SHP77 (cell line): ENCODE measurements at regions not wholly inside any gene's neighbourhood (a gene's known extent, or its start where the extent isn't known, plus 50 kb on each side); places are given as distances from the start of the nearest gene placed in this dataset.

Experiments used
- DNase-seq, 2 experiments: peaks; one replicate each; lab custom pipeline; 2025; lab: John Stamatoyannopoulos, UW

- no peak for DNase-seq
Measured at GRCh38 chr11:130776061-130776419, 140.2 kb downstream of the SNX19 start.

DNA sequence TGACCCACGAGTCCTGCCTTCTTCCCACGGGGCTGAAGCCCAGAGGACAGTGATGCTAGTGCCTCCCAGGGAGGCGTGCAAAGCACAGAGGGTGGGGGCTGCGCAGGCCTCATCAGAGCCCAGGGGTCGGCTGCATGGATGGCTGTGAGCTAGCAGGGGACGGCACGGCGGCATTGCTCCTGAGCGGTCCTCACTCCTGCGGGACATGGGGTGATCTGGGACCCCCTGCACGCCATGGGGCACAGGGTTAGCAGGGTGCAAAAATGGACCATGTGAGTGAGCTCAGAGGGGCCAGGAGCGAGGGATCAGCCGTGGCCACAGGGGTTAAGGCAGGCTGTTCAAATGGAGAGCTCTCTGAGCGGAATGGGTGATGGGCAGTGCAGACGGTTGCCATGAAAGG, 138.3 kb downstream of the SNX19 start:
- DNase-seq = no peak

GRCh38 chr11:130778705-130779104, 137.6 kb downstream of the SNX19 start:
- DNase-seq = no peak

- DNase-seq = no peak
Measured at GRCh38 chr11:130779267-130779666, 137.0 kb downstream of the SNX19 start.

DNA sequence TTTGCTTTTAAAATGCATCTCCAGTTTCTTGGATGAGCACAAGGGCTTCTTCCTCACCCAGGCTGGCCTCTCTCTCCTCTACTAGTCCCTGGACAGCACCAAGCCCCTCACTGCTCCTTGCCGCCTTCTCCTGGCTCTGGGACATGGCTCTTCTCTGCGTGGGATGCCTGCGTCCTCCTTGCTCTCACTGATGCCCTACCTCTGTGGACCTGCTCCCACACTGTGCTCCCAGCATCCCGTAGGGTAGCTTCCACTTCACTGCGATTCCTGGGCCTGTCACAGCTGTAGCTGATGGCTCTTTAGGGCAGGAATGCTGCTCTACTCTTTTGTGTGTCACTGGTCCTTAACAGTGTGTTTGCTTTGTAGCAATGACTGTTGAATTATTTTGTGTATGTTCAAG, 136.3 kb downstream of the SNX19 start:
- no peak for DNase-seq

DNA sequence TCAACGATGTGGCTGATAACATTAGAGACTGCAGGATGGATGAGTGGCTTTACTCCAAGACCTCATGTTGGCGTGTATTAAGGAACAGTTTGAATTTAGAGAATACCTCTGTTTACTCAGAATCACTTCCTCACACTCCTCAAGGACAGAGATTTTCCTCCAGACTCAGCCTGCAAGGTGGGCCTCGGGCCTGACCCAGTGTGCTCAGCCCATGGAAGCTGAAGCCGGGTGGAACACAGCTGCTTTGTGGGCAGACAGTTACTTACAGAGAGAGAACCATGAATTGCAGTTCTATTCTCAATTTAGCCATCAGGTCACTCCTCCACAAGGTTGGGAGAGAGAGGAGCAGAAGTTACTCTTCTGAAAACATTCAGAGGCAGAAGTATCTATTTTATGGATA, 135.8 kb downstream of the SNX19 start:
- no peak for DNase-seq

DNA sequence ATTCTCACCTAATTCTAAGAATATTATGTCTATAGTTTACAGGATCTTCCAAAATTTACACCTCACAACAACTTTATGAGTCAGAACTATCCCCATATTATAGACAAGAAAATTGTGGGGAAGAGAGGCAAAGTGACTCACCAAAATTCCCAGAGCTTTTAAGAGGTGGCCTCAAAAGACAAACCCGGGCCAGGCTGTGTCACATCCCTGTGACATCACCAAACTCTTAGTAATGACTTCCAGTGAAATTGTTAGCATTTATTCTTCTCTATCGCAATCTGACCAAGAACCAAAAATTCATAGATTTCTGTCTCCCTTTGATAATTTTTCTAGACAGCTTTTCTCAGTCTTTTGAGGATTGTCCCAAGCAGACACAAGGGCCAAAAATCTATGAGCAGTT, 134.3 kb downstream of the SNX19 start:
- no peak for DNase-seq

DNA sequence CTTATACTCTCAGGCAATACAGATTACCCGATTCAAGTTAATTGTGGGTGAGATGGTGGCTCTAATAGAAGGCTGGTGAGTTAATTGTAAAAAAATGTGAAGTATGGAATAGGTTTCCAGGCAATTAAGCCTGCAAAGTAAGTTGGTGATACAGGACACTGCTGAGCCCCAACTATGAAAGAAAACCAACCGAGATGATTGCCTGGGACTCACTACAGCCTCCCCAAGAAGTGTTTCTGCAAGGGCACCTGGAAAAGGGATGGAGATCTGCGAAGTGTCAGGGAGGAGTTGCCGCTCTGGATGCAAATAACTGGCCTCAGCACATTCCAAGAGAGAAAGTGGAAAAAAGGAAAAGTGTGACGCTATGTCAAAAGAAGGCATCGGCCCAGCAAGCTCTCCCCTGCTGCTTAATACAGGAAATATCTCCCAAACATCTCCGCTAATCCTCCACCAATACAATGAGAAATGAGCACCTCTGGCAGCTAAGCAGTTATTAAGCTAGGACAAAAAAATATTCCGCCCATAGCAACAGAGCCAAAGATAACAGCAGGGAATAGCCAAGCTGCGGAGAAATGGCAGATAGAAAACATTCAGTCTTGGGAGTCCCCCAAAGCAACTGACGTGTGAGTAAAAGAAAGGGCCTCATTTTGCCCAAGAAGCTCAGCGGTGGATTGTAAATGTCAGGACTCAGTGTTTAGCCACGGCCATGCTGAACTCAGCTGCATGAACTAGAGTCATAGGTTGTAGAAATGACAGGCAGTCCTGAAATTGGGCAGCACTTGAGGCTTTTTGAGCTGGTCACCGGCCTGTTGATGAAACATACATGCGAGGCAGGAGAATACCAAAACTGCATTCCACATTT, 133.7 kb downstream of the SNX19 start:
- no peak for DNase-seq

DNA sequence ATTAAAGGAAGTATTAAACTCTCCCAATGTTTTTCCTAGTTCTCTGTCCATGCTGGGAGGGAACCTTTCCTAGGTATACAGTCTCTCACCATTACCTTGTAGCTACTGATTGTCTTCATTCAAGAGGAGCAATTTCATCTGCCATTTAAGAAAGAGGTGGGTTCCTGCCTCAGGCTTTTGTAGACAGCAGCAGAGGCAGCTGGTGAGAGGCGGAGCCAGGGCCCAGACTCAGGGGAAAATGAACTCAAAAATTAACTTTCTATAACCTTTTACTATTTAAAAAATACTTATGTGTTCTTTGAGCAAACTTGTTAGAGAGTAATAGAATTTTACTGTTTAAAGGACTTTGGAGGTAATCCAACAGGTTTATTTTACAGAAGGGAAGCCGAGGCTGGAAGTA, 133.0 kb downstream of the SNX19 start:
- DNase-seq = no peak

- DNase-seq = no peak
Measured at GRCh38 chr11:130785380-130786116, 130.7 kb downstream of the SNX19 start.

DNA sequence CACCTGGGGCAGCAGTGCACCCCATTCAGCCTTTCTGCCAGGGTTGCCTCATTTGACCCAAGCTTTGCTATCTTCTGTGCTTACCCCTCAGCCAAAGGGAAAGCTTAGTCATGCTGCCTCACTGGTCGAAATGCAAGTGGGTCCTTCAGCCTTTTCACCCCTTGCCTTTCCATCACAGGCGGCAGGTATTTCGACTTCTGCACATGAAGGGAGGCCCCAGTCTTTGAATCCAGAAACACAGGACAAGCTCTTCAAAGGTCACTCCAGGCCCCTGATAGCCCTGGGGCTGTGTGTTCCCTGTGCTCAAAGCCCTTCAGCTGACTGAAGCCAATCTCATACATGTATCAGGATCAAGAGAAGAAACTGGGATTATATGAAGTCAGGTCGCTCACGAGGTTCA, 129.7 kb downstream of the SNX19 start:
- no peak for DNase-seq

DNA sequence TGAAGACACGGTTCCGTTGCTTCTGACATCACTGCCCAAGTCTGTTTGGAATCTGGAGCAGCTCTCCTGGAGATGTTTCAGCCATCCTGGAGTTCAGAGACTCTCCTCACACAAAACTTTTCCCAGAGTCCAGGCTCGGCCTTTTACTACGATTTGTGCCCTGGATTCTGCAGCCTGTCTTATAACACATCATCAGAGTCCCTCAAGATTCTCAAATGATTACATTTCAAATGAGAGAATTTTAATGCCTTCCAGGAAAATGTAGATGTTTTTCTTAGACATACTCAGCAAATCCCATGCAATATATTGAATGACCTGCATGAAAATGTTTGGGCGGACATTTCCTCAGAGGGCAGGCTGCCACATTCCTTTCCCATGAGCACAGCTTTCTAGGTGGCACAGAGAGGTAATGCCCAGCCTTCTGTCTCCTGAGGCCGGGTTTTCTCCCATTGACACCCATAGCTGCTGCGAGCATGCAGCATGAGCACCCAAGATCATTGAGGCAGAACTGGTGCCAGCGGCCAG, 129.1 kb downstream of the SNX19 start:
- DNase-seq = no peak

GRCh38 chr11:130787973-130788570, 128.2 kb downstream of the SNX19 start:
- no peak for DNase-seq

- no peak for DNase-seq
Measured at GRCh38 chr11:130789056-130789640, 127.1 kb downstream of the SNX19 start.

DNA sequence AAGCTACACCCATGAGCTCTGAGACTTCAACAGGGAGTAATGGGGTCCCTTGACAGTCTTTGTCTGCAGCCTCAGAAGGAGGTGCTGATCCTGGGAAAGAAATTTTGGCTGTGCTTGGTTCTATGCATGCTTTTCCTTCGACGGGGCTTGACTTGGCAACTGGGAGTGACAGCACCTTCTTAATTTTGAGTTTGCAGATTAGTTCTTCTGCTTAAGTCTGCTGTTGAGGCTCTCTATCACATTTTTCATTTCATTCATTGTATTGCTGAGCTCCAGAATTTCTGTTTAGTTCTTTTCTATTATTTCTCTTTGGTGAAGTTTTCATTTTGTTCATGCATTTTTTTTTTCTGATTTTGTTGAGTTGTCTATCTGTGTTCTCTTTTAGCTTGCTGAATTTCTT, 125.6 kb downstream of the SNX19 start:
- DNase-seq = no peak

GRCh38 chr11:130792772-130793171, 123.5 kb downstream of the SNX19 start:
- no peak for DNase-seq

DNA sequence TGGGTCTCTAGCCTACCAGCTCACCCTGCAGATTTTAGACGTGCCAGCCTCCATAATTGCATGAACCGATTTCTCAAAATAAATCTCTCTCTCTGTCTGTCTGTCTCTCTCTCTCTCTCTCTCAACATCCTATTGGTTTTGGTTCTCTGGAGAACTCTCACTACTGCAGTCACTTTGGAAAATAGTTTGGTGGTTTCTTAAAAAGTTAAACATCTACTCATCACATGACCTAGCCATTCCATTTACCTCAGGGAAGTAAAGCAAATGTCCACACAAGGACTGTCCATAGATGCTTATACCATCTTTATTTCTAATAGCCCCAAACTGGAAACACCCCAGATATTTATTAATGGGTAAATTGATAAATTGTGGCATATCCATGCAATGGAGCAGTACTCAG, 119.5 kb downstream of the SNX19 start:
- no peak for DNase-seq

- no peak for DNase-seq
Measured at GRCh38 chr11:130798280-130798679, 118.0 kb downstream of the SNX19 start.

GRCh38 chr11:130798801-130799200, 117.5 kb downstream of the SNX19 start:
- no peak for DNase-seq

DNA sequence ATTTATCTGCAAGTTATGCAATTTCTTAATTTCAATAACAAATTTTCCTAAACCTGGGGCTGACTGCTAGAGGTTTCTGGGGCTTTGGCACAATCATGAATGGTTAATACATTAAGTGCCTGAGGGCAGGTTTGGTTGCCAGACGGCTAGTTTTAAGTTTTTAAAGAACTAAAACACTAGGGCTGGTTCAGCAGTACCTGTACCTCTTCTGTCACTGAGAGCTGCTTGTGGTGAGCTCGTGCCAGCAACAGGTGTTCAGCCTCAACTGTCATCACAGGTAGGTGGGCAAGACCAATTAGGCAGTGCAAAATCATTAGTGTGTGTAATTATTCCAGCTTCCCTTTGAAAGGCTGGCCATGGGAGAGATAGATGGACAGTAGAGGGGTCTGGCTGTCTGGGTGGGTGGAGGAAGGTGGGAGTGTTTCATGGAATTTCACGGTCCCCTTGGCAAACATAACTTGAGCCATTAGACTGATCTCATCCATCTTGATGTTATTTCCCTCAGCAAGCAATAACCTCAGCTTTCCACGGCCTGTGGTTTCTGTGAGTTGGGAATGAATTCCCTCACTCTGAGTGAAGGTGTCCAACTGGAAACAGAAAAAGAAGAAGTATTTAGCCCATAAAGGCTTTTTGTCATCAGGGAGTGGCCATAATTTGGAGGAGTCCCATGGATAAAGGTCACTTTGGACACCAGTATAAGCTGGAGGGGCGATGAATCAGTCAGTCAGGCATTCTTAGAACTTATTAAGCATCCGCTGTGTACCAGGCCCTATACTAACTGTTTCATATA, 114.8 kb downstream of the SNX19 start:
- no peak for DNase-seq

GRCh38 chr11:130802567-130802966, 113.7 kb downstream of the SNX19 start:
- DNase-seq = no peak
